H1 (cell line): ENCODE measurements at regions not wholly inside any gene's neighbourhood (a gene's known extent, or its start where the extent isn't known, plus 50 kb on each side); places are given as distances from the start of the nearest gene placed in this dataset.

ENCODE experiments used
- CTCF ChIA-PET: fragments of 300-600 bp; sonication (Branson Sonifier 250); formaldehyde crosslinking; loops from one replicate; lab custom pipeline; 2021; ENCODE audit not compliant: partially characterized antibody; lab: Charles Lee
- POLR2A ChIA-PET: fragments of 300-600 bp; sonication (Branson Sonifier 250); formaldehyde crosslinking; loops from one replicate; lab custom pipeline; 2021; ENCODE audit warnings: inconsistent platforms; ENCODE audit not compliant: partially characterized antibody; lab: Charles Lee
- DNase-seq, 2 experiments: peaks; one replicate each; pipeline versions ENCODE4 v3.0.0 to v3.0.0-alpha.2; 2010 to 2022; ENCODE audit warnings: low spot score in 2 of 2, low read depth in 1 of 2, mixed read lengths in 1 of 2
- FAIRE-seq: peaks from 2 replicates; lab custom pipeline; 2011; peaks lifted over from hg19 to GRCh38; lab: Jason Lieb, UNC
- H2AFZ ChIP-seq: 2 replicates; pipeline ENCODE4 v1.8.1; 2012; ENCODE audit warnings: low read length, inconsistent platforms
- H2AK5ac ChIP-seq: 2 replicates; pipeline ENCODE4 v1.6.1; 2013; ENCODE audit warnings: low read depth, low read length
- H2BK120ac ChIP-seq: replicated peaks from 2 replicates; pipeline ENCODE3; 2013; ENCODE audit warnings: low read depth, low read length, inconsistent platforms
- H2BK12ac ChIP-seq: 2 replicates; pipeline ENCODE4 v1.6.1; 2013; ENCODE audit warnings: low read depth, low read length
- H2BK15ac ChIP-seq: 2 replicates; pipeline ENCODE4 v1.6.1; 2013; ENCODE audit warnings: low read length
- H2BK20ac ChIP-seq: 2 replicates; pipeline ENCODE4 v1.6.1; 2013; ENCODE audit warnings: low read length
- H2BK5ac ChIP-seq: 2 replicates; pipeline ENCODE4 v1.6.1; 2013; ENCODE audit warnings: low read depth, low read length
- H3K14ac ChIP-seq: 2 replicates; pipeline ENCODE4 v1.6.1; 2013; ENCODE audit warnings: inconsistent platforms; ENCODE audit not compliant: insufficient read length
- H3K18ac ChIP-seq: 2 replicates; pipeline ENCODE4 v1.6.1; 2013; ENCODE audit warnings: low read length; ENCODE audit errors: extremely low read depth
- H3K23ac ChIP-seq: 2 replicates; pipeline ENCODE4 v1.6.1; 2013; ENCODE audit warnings: inconsistent platforms; ENCODE audit not compliant: insufficient read length
- H3K23me2 ChIP-seq: 2 replicates; pipeline ENCODE4 v1.6.1; 2013; ENCODE audit warnings: low read depth, low read length
- H3K27ac ChIP-seq: 2 replicates; pipeline ENCODE4 v1.6.1; 2011; ENCODE audit warnings: low read depth, low read length, inconsistent platforms
- H3K27me3 ChIP-seq, 4 experiments: replicated peaks in 1 of 4; 1 replicate in 1 of 4; 2 replicates in 3 of 4; pipeline versions ENCODE4 v1.6.1 to v1.8.1; 2011 to 2013; ENCODE audit warnings: low read length in 3 of 4, mild to moderate bottlenecking in 3 of 4, inconsistent platforms in 2 of 4, mixed read lengths in 2 of 4, moderate library complexity in 1 of 4; ENCODE audit not compliant: control insufficient read depth in 3 of 4, insufficient read depth in 3 of 4; ENCODE audit errors: extremely low read depth in 1 of 4
- H3K36me3 ChIP-seq, 4 experiments: 2 replicates each; pipeline versions ENCODE4 v1.6.1 to v1.8.1; 2011 to 2013; ENCODE audit warnings: mild to moderate bottlenecking in 4 of 4, low read length in 3 of 4, moderate library complexity in 2 of 4, control low read depth in 1 of 4, inconsistent platforms in 1 of 4; ENCODE audit not compliant: insufficient read depth in 4 of 4, control insufficient read depth in 2 of 4
- H3K4ac ChIP-seq: replicated peaks from 2 replicates; pipeline ENCODE3; 2013; ENCODE audit warnings: low read length, low read depth, mixed read lengths, inconsistent platforms; ENCODE audit not compliant: insufficient read length
- H3K4me1 ChIP-seq, 4 experiments: replicated peaks in 1 of 4; 1 replicate in 1 of 4; 2 replicates in 3 of 4; pipeline versions ENCODE4 v1.6.1 to v1.8.1; 2011 to 2013; ENCODE audit warnings: low read length in 3 of 4, inconsistent platforms in 2 of 4, mixed read lengths in 1 of 4; ENCODE audit not compliant: insufficient read depth in 4 of 4, control insufficient read depth in 3 of 4
- H3K4me2 ChIP-seq, 2 experiments: 2 replicates each; pipeline versions ENCODE4 v1.6.1 to v1.8.1; 2011 to 2013; ENCODE audit warnings: low read depth in 2 of 2, low read length in 2 of 2, control low read depth in 1 of 2, inconsistent platforms in 1 of 2, mild to moderate bottlenecking in 1 of 2; ENCODE audit not compliant: insufficient read depth in 1 of 2
- H3K4me3 ChIP-seq, 4 experiments: fragments of 200-600, 300-600 bp in 1 of 4; sonication (generic), shearing (Covaris generic), sonication (Bioruptor Twin) in 1 of 4; 2 replicates each; pipeline versions ENCODE4 v1.5.1 to v1.8.1; 2011 to 2016; ENCODE audit warnings: low read length in 4 of 4, low read depth in 3 of 4, control low read depth in 2 of 4, inconsistent platforms in 2 of 4, mild to moderate bottlenecking in 2 of 4, mixed read lengths in 1 of 4, moderate library complexity in 1 of 4; ENCODE audit not compliant: insufficient read depth in 2 of 4; ENCODE audit errors: extremely low read depth in 1 of 4
- H3K56ac ChIP-seq: replicated peaks from 2 replicates; pipeline ENCODE3; 2013; ENCODE audit warnings: low read depth, mild to moderate bottlenecking, mixed read lengths, low read length, inconsistent platforms; ENCODE audit not compliant: insufficient read length
- H3K79me1 ChIP-seq: 2 replicates; pipeline ENCODE4 v1.6.1; 2013; ENCODE audit warnings: low read depth, low read length, control low read depth
- H3K79me2 ChIP-seq, 2 experiments: 2 replicates each; pipeline versions ENCODE4 v1.6.1 to v1.8.1; 2012 to 2013; ENCODE audit warnings: low read length in 2 of 2, mild to moderate bottlenecking in 2 of 2, inconsistent platforms in 1 of 2; ENCODE audit not compliant: insufficient read depth in 2 of 2, control insufficient read depth in 1 of 2
- H3K9ac ChIP-seq, 4 experiments: replicated peaks in 1 of 4; 1 replicate in 1 of 4; 2 replicates in 3 of 4; pipeline versions ENCODE4 v1.6.1 to v1.8.1; 2011 to 2013; ENCODE audit warnings: low read depth in 3 of 4, low read length in 3 of 4, control low read depth in 2 of 4, mild to moderate bottlenecking in 2 of 4, moderate library complexity in 2 of 4, inconsistent platforms in 1 of 4; ENCODE audit errors: extremely low read depth in 1 of 4
- H3K9me3 ChIP-seq, 2 experiments: 2 replicates each; pipeline versions ENCODE4 v1.6.1 to v1.8.1; 2012 to 2013; ENCODE audit warnings: mild to moderate bottlenecking in 2 of 2, moderate library complexity in 2 of 2, control low read depth in 1 of 2, inconsistent platforms in 1 of 2, low read depth in 1 of 2, low read length in 1 of 2, mixed read lengths in 1 of 2; ENCODE audit not compliant: insufficient read depth in 2 of 2
- H4K20me1 ChIP-seq, 2 experiments: replicated peaks in 1 of 2; 2 replicates each; pipeline versions ENCODE3 to v1.8.1; 2011 to 2013; ENCODE audit warnings: inconsistent platforms in 2 of 2, low read length in 2 of 2, mild to moderate bottlenecking in 1 of 2; ENCODE audit not compliant: insufficient read depth in 2 of 2, control insufficient read depth in 1 of 2
- H4K5ac ChIP-seq: 2 replicates; pipeline ENCODE4 v1.6.1; 2013; ENCODE audit warnings: low read length, low read depth, mixed read lengths, inconsistent platforms; ENCODE audit not compliant: insufficient read length
- H4K8ac ChIP-seq: 2 replicates; pipeline ENCODE4 v1.8.0; 2013; ENCODE audit warnings: mild to moderate bottlenecking, moderate library complexity, low read length, inconsistent platforms; ENCODE audit not compliant: insufficient read depth; ENCODE audit errors: extremely low read depth
- H4K91ac ChIP-seq: replicated peaks from 2 replicates; pipeline ENCODE3; 2013; ENCODE audit warnings: low read length, mixed read lengths, inconsistent platforms; ENCODE audit not compliant: insufficient read length
- CBX5 ChIP-seq: fragments of 300-800, 300-1000 bp; sonication (generic); IDR thresholded peaks from 2 replicates; pipeline ENCODE4 v1.7.1; 2016; ENCODE audit warnings: antibody characterized with exemption, low read length, low read depth
- GTF2F1 ChIP-seq: IDR thresholded peaks from 2 replicates; pipeline ENCODE4 v1.6.1; 2012; ENCODE audit warnings: low read depth, low read length, improper control_type of control experiment, borderline replicate concordance
- HDAC2 ChIP-seq, 2 experiments: fragments of 300-600 bp in 1 of 2; sonication (generic) in 1 of 2; IDR thresholded peaks; 2 replicates each; pipeline ENCODE4 v1.6.1; 2011 to 2012; ENCODE audit warnings: low read depth in 2 of 2, low read length in 2 of 2, mild to moderate bottlenecking in 2 of 2, moderate library complexity in 2 of 2, borderline replicate concordance in 1 of 2, inconsistent platforms in 1 of 2
- JUN ChIP-seq: IDR thresholded peaks from 2 replicates; pipeline ENCODE4 v1.6.1; 2011; ENCODE audit warnings: low read depth, mild to moderate bottlenecking, improper control_type of control experiment, low read length
- KDM1A ChIP-seq: fragments of 200-600, 300-600 bp; sonication (generic); IDR thresholded peaks from 2 replicates; pipeline ENCODE4 v1.7.1; 2016; ENCODE audit warnings: mild to moderate bottlenecking, low read length, borderline replicate concordance
- KDM5A ChIP-seq: fragments of 200-600 bp; IDR thresholded peaks from 2 replicates; pipeline ENCODE4 v1.7.1; 2012; ENCODE audit warnings: mild to moderate bottlenecking, low read length, inconsistent platforms, mixed read lengths
- RNF2 ChIP-seq: fragments of 200-900, 300-1000 bp; sonication (generic); IDR thresholded peaks from 2 replicates; pipeline ENCODE4 v1.7.1; 2016; ENCODE audit warnings: borderline replicate concordance, low read depth, mild to moderate bottlenecking, antibody characterized with exemption, low read length; ENCODE audit not compliant: poor library complexity, severe bottlenecking; ENCODE audit errors: missing control alignments
- SAP30 ChIP-seq: fragments of 300-600 bp; sonication (generic); IDR thresholded peaks from 2 replicates; pipeline ENCODE4 v1.7.1; 2012; ENCODE audit warnings: low read length, moderate library complexity, mild to moderate bottlenecking, inconsistent platforms; ENCODE audit not compliant: insufficient read depth, insufficient replicate concordance
- SIX5 ChIP-seq: IDR thresholded peaks from 2 replicates; pipeline ENCODE4 v1.6.1; 2011; ENCODE audit warnings: mild to moderate bottlenecking, low read depth, low read length
- SP1 ChIP-seq: IDR thresholded peaks from 2 replicates; pipeline ENCODE4 v1.6.1; 2011; ENCODE audit warnings: low read depth, low read length
- TBP ChIP-seq: IDR thresholded peaks from 2 replicates; pipeline ENCODE4 v1.6.1; 2011; ENCODE audit warnings: low read depth, low read length, improper control_type of control experiment
- YY1 ChIP-seq: IDR thresholded peaks from 2 replicates; pipeline ENCODE4 v1.6.1; 2011; ENCODE audit warnings: low read depth, mild to moderate bottlenecking, low read length
- WGBS, 2 experiments: shearing (Covaris generic) in 1 of 2; methylation state at CpG; one replicate each; pipeline versions ENCODE4 v1.1.6 to v1.1.7; 2013 to 2015; ENCODE audit warnings: low lambda C conversion rate in 2 of 2, mixed read lengths in 2 of 2, inconsistent platforms in 1 of 2, low coverage in 1 of 2, missing lambda C conversion rate in 1 of 2; ENCODE audit not compliant: insufficient replicate concordance in 2 of 2, insufficient coverage in 1 of 2, insufficient read length in 1 of 2; ENCODE audit errors: extremely low coverage in 1 of 2, missing lambda C conversion rate in 1 of 2; 5-methylcytosine and 5-hydroxymethylcytosine counted together
- TF ChIP-seq, protein P1 (sequence below): IDR thresholded peaks from 2 replicates; pipeline ENCODE4 v1.6.1; 2012; ENCODE audit warnings: inconsistent platforms
- TF ChIP-seq, protein P2 (sequence below): IDR thresholded peaks from 2 replicates; pipeline ENCODE4 v1.6.1; 2011; ENCODE audit warnings: low read depth, mild to moderate bottlenecking, low read length; ENCODE audit not compliant: insufficient read depth

DNA sequence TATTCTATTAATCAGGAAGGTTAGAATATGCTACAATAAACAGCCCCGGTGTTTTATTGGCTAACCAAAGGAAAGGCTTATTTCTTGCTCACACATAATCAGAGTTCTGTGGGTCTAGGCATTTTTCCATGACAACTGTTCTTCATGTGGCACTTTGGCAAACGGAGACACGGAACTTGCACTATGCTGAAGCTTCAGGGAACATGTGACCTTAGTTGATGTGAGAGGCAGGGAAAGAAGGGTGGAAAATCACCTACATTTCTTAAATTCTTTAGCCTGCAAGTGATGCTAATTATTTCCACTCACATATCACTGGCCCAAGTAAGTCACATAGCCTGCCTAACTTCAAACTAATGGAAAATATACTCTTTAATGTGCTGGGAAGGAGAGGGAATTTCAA lies 344.6 kb downstream of the SV2B start:
- POLR2A ChIA-PET, result no interaction called here
- Histone ChIP-seq H3K27me3 (no peaks in the 10 kb centered on the region), H3K4me2 (no peak overlapping the region), H2AK5ac (no peak overlapping the region), H3K18ac (no peak overlapping the region), H3K27ac (no peak overlapping the region), H2BK12ac (no peak overlapping the region), H4K91ac (no peak overlapping the region), H3K14ac (no peak overlapping the region), H3K23ac (no peak overlapping the region), H4K20me1 (no peaks in the 10 kb centered on the region), H2BK5ac (no peak overlapping the region), H2BK15ac (no peak overlapping the region), H3K56ac (no peak overlapping the region), H4K8ac (no peak overlapping the region), H4K5ac (no peak overlapping the region), H2AFZ (no peak overlapping the region), H3K4ac (no peak overlapping the region), H3K79me2 (no peaks in the 10 kb centered on the region), H3K79me1 (no peaks in the 10 kb centered on the region), H3K9me3 (no peaks in the 10 kb centered on the region), H3K36me3 (no peaks in the 10 kb centered on the region), H3K9ac (no peak overlapping the region), H2BK120ac (no peak overlapping the region), H3K4me3 (no peak overlapping the region), H3K23me2 (no peaks in the 10 kb centered on the region), H3K4me1 (no peaks in the 10 kb centered on the region), H2BK20ac (no peak overlapping the region)
- CTCF ChIA-PET, result no interaction called here
- WGBS, 2 experiments, result 80% methylated on average over 3 of the region's 3 CpGs; no CpG with 5 or more reads in 1 of the 2 experiments
- FAIRE-seq (no peak), DNase-seq (no peak)
- TF ChIP-seq HDAC2 (IDR thresholded peaks at IDR 0.05; ENCODE audit: borderline replicate concordance in 1 of 2, low read depth in 2 of 2, low read length in 2 of 2) (no peak), SP1 (no peak), YY1 (no peak), SAP30 (no peak), TBP (no peak), KDM1A (no peak), SIX5 (no peak), CBX5 (no peak), JUN (no peak), GTF2F1 (no peak), RNF2 (no peak), KDM5A (no peak)
- TF ChIP-seq, protein P1, sequence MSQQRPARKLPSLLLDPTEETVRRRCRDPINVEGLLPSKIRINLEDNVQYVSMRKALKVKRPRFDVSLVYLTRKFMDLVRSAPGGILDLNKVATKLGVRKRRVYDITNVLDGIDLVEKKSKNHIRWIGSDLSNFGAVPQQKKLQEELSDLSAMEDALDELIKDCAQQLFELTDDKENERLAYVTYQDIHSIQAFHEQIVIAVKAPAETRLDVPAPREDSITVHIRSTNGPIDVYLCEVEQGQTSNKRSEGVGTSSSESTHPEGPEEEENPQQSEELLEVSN, result no peak
- TF ChIP-seq, protein P2, sequence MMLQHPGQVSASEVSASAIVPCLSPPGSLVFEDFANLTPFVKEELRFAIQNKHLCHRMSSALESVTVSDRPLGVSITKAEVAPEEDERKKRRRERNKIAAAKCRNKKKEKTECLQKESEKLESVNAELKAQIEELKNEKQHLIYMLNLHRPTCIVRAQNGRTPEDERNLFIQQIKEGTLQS, result no peak
